ENCODE measurements at regions not wholly inside any gene's neighbourhood (a gene's known extent, or its start where the extent isn't known, plus 50 kb on each side); places are given as distances from the start of the nearest gene placed in this dataset.

- Histone ChIP-seq H3K9me3 (ENCODE audit: control insufficient read depth, insufficient read depth, low read length) (no peaks in the 10 kb centered on the region), H3K4me3 (ENCODE audit: low read length) (no peak overlapping the region), H3K36me3 (ENCODE audit: control insufficient read depth, insufficient read depth, low read length) (no peaks in the 10 kb centered on the region), H3K27me3 (ENCODE audit: control insufficient read depth, insufficient read depth, low read length) (no peaks in the 10 kb centered on the region), H3K4me1 (ENCODE audit: control insufficient read depth, insufficient read depth, low read length) (no peaks in the 10 kb centered on the region), H3K27ac (ENCODE audit: low read length) (no peak overlapping the region)
- WGBS (ENCODE audit: insufficient coverage, insufficient read length): no CpG with 5 or more reads among the region's 4 CpGs
- DNase-seq (ENCODE audit: low read depth, low spot score): no peak
These were observed 131.6 kb downstream of the CAND1 start for GRCh38 chr12:67400742-67401141.

GRCh38 chr12:67410246-67410645 is 141.1 kb downstream of the CAND1 start:
- no peak for DNase-seq (ENCODE audit: low read depth, low spot score)
- no CpG with 5 or more reads among the region's 2 CpGs for WGBS (ENCODE audit: insufficient coverage, insufficient read length)
- no peaks in the 10 kb centered on the region for H3K9me3 ChIP-seq (ENCODE audit: control insufficient read depth, insufficient read depth, low read length)
- H3K27ac ChIP-seq (ENCODE audit: low read length): no peak overlapping the region
- no peaks in the 10 kb centered on the region for H3K36me3 ChIP-seq (ENCODE audit: control insufficient read depth, insufficient read depth, low read length)
- H3K4me3 ChIP-seq (ENCODE audit: low read length): no peak overlapping the region
- peaks cover 5% of the 10 kb centered on the region; the same call in 1 of the 2 replicates for H3K4me1 ChIP-seq (ENCODE audit: control insufficient read depth, insufficient read depth, low read length)
- no peaks in the 10 kb centered on the region for H3K27me3 ChIP-seq (ENCODE audit: control insufficient read depth, insufficient read depth, low read length)

- Histone ChIP-seq H3K27me3 (ENCODE audit: control insufficient read depth, insufficient read depth, low read length) (no peaks in the 10 kb centered on the region), H3K36me3 (ENCODE audit: control insufficient read depth, insufficient read depth, low read length) (no peaks in the 10 kb centered on the region), H3K27ac (ENCODE audit: low read length) (no peak overlapping the region), H3K4me1 (ENCODE audit: control insufficient read depth, insufficient read depth, low read length) (peaks cover 5% of the 10 kb centered on the region; the same call in 1 of the 2 replicates), H3K4me3 (ENCODE audit: low read length) (no peak overlapping the region), H3K9me3 (ENCODE audit: control insufficient read depth, insufficient read depth, low read length) (no peaks in the 10 kb centered on the region)
- WGBS (ENCODE audit: insufficient coverage, insufficient read length): no CpG with 5 or more reads among the region's 2 CpGs
- DNase-seq (ENCODE audit: low read depth, low spot score): no peak
These were observed 141.5 kb downstream of the CAND1 start for GRCh38 chr12:67410667-67411067.

GRCh38 chr12:67411562-67411961 is 142.4 kb downstream of the CAND1 start:
- Histone ChIP-seq H3K4me3 (ENCODE audit: low read length) (no peak overlapping the region), H3K27me3 (ENCODE audit: control insufficient read depth, insufficient read depth, low read length) (no peaks in the 10 kb centered on the region), H3K36me3 (ENCODE audit: control insufficient read depth, insufficient read depth, low read length) (no peaks in the 10 kb centered on the region), H3K27ac (ENCODE audit: low read length) (no peak overlapping the region), H3K4me1 (ENCODE audit: control insufficient read depth, insufficient read depth, low read length) (peaks cover 5% of the 10 kb centered on the region; the same call in 1 of the 2 replicates), H3K9me3 (ENCODE audit: control insufficient read depth, insufficient read depth, low read length) (no peaks in the 10 kb centered on the region)
- WGBS (ENCODE audit: insufficient coverage, insufficient read length): no CpG with 5 or more reads among the region's 2 CpGs
- DNase-seq (ENCODE audit: low read depth, low spot score): no peak

GRCh38 chr12:67413577-67413976 is 144.4 kb downstream of the CAND1 start:
- H3K9me3 ChIP-seq (ENCODE audit: control insufficient read depth, insufficient read depth, low read length): no peaks in the 10 kb centered on the region
- peaks cover 5% of the 10 kb centered on the region; the same call in 1 of the 2 replicates for H3K4me1 ChIP-seq (ENCODE audit: control insufficient read depth, insufficient read depth, low read length)
- DNase-seq (ENCODE audit: low read depth, low spot score): no peak
- no peak overlapping the region for H3K27ac ChIP-seq (ENCODE audit: low read length)
- no CpG with 5 or more reads among the region's 4 CpGs for WGBS (ENCODE audit: insufficient coverage, insufficient read length)
- H3K4me3 ChIP-seq (ENCODE audit: low read length): no peak overlapping the region
- H3K36me3 ChIP-seq (ENCODE audit: control insufficient read depth, insufficient read depth, low read length): no peaks in the 10 kb centered on the region
- H3K27me3 ChIP-seq (ENCODE audit: control insufficient read depth, insufficient read depth, low read length): no peaks in the 10 kb centered on the region

- Histone ChIP-seq H3K4me3 (ENCODE audit: low read length) (no peak overlapping the region), H3K27ac (ENCODE audit: low read length) (no peak overlapping the region), H3K4me1 (ENCODE audit: control insufficient read depth, insufficient read depth, low read length) (peaks cover 5% of the 10 kb centered on the region; the same call in 1 of the 2 replicates), H3K27me3 (ENCODE audit: control insufficient read depth, insufficient read depth, low read length) (no peaks in the 10 kb centered on the region), H3K36me3 (ENCODE audit: control insufficient read depth, insufficient read depth, low read length) (no peaks in the 10 kb centered on the region), H3K9me3 (ENCODE audit: control insufficient read depth, insufficient read depth, low read length) (no peaks in the 10 kb centered on the region)
- DNase-seq (ENCODE audit: low read depth, low spot score): no peak
- no CpG with 5 or more reads among the region's 6 CpGs for whole genome bisulfite sequencing (ENCODE audit: insufficient coverage, insufficient read length)
These were observed 145.0 kb downstream of the CAND1 start for GRCh38 chr12:67414011-67414715.

GRCh38 chr12:67415473-67415872 is 146.3 kb downstream of the CAND1 start:
- Histone ChIP-seq H3K4me1 (ENCODE audit: control insufficient read depth, insufficient read depth, low read length) (peaks cover 5% of the 10 kb centered on the region; the same call in 1 of the 2 replicates), H3K27ac (ENCODE audit: low read length) (no peak overlapping the region), H3K4me3 (ENCODE audit: low read length) (no peak overlapping the region), H3K9me3 (ENCODE audit: control insufficient read depth, insufficient read depth, low read length) (no peaks in the 10 kb centered on the region), H3K36me3 (ENCODE audit: control insufficient read depth, insufficient read depth, low read length) (no peaks in the 10 kb centered on the region), H3K27me3 (ENCODE audit: control insufficient read depth, insufficient read depth, low read length) (no peaks in the 10 kb centered on the region)
- no CpG with 5 or more reads among the region's 4 CpGs for WGBS (ENCODE audit: insufficient coverage, insufficient read length)
- peak; percentile 29 for DNase-seq (ENCODE audit: low read depth, low spot score)

GRCh38 chr12:67419810-67420209 is 150.7 kb downstream of the CAND1 start:
- H3K9me3 ChIP-seq (ENCODE audit: control insufficient read depth, insufficient read depth, low read length): no peaks in the 10 kb centered on the region
- H3K4me3 ChIP-seq (ENCODE audit: low read length): no peak overlapping the region
- no CpG with 5 or more reads among the region's 7 CpGs for WGBS (ENCODE audit: insufficient coverage, insufficient read length)
- peak; percentile 47 for DNase-seq (ENCODE audit: low read depth, low spot score)
- H3K27ac ChIP-seq (ENCODE audit: low read length): no peak overlapping the region
- no peaks in the 10 kb centered on the region; the same call in 1 of the 2 replicates for H3K4me1 ChIP-seq (ENCODE audit: control insufficient read depth, insufficient read depth, low read length)
- H3K27me3 ChIP-seq (ENCODE audit: control insufficient read depth, insufficient read depth, low read length): no peaks in the 10 kb centered on the region
- no peaks in the 10 kb centered on the region for H3K36me3 ChIP-seq (ENCODE audit: control insufficient read depth, insufficient read depth, low read length)

- no peaks in the 10 kb centered on the region for H3K36me3 ChIP-seq (ENCODE audit: control insufficient read depth, insufficient read depth, low read length)
- H3K27me3 ChIP-seq (ENCODE audit: control insufficient read depth, insufficient read depth, low read length): no peaks in the 10 kb centered on the region
- DNase-seq (ENCODE audit: low read depth, low spot score): no peak
- WGBS (ENCODE audit: insufficient coverage, insufficient read length): no CpG with 5 or more reads among the region's 3 CpGs
- H3K9me3 ChIP-seq (ENCODE audit: control insufficient read depth, insufficient read depth, low read length): no peaks in the 10 kb centered on the region
- H3K4me3 ChIP-seq (ENCODE audit: low read length): no peak overlapping the region
- H3K4me1 ChIP-seq (ENCODE audit: control insufficient read depth, insufficient read depth, low read length): no peaks in the 10 kb centered on the region; the same call in 1 of the 2 replicates
- H3K27ac ChIP-seq (ENCODE audit: low read length): no peak overlapping the region
These were observed 151.3 kb downstream of the CAND1 start for GRCh38 chr12:67420506-67420905.

- Histone ChIP-seq H3K27ac (ENCODE audit: low read length) (no peak overlapping the region), H3K4me3 (ENCODE audit: low read length) (no peak overlapping the region), H3K36me3 (ENCODE audit: control insufficient read depth, insufficient read depth, low read length) (no peaks in the 10 kb centered on the region), H3K27me3 (ENCODE audit: control insufficient read depth, insufficient read depth, low read length) (no peaks in the 10 kb centered on the region), H3K4me1 (ENCODE audit: control insufficient read depth, insufficient read depth, low read length) (peaks cover 2% of the 10 kb centered on the region; the same call in 1 of the 2 replicates), H3K9me3 (ENCODE audit: control insufficient read depth, insufficient read depth, low read length) (no peaks in the 10 kb centered on the region)
- no peak for DNase-seq (ENCODE audit: low read depth, low spot score)
- no CpG with 5 or more reads among the region's 3 CpGs for WGBS (ENCODE audit: insufficient coverage, insufficient read length)
These were observed 152.9 kb downstream of the CAND1 start for GRCh38 chr12:67422081-67422480.

GRCh38 chr12:67424784-67425183 is 155.6 kb downstream of the CAND1 start:
- no peak overlapping the region for H3K27ac ChIP-seq (ENCODE audit: low read length)
- H3K9me3 ChIP-seq (ENCODE audit: control insufficient read depth, insufficient read depth, low read length): no peaks in the 10 kb centered on the region
- H3K4me1 ChIP-seq (ENCODE audit: control insufficient read depth, insufficient read depth, low read length): 0 out of 2 replicates have a peak, but pooled peaks cover 2% of the 10 kb centered on the region
- H3K36me3 ChIP-seq (ENCODE audit: control insufficient read depth, insufficient read depth, low read length): no peaks in the 10 kb centered on the region
- no peak overlapping the region for H3K4me3 ChIP-seq (ENCODE audit: low read length)
- H3K27me3 ChIP-seq (ENCODE audit: control insufficient read depth, insufficient read depth, low read length): no peaks in the 10 kb centered on the region
- WGBS (ENCODE audit: insufficient coverage, insufficient read length): no CpG with 5 or more reads among the region's 1 CpG
- DNase-seq (ENCODE audit: low read depth, low spot score): no peak
